ENCODE measurements at regions not wholly inside any gene's neighbourhood (a gene's known extent, or its start where the extent isn't known, plus 50 kb on each side); places are given as distances from the start of the nearest gene placed in this dataset.

- TF ChIP-seq CREB1 (IDR thresholded peaks at IDR 0.05) (no peak), CTCF (IDR thresholded peaks at IDR 0.05; ENCODE audit: control extremely low read depth in 1 of 3, insufficient read depth in 1 of 3, low read depth in 1 of 3, low read length in 3 of 3) (no peak), TAF1 (IDR thresholded peaks at IDR 0.05; ENCODE audit: low read depth, low read length) (no peak)
Measured at GRCh38 chr6:71056656-71057055, 99.8 kb upstream of the B3GAT2 start.
